ENCODE measurements at regions not wholly inside any gene's neighbourhood (a gene's known extent, or its start where the extent isn't known, plus 50 kb on each side); places are given as distances from the start of the nearest gene placed in this dataset.
A peak's percentile ranks its signal among the peaks of the same experiment; 100 is the strongest.

- dilution Hi-C loops (cut with MboI; ENCODE audit: extremely low pct_ligation_motif_present, low sequenced_read_pairs), result no loop called here
- no peak overlapping the region for H3K27ac ChIP-seq (ENCODE audit: control insufficient read depth, insufficient read depth, low read length)
- FAIRE-seq (no peak), DNase-seq (ENCODE audit: low read depth, low spot score) (no peak)
- no peaks in the 10 kb centered on the region for H3K36me3 ChIP-seq (ENCODE audit: control insufficient read depth in 2 of 2, extremely low read depth in 1 of 2, insufficient read depth in 2 of 2, low read length in 2 of 2)
- H3K79me2 ChIP-seq (ENCODE audit: control insufficient read depth, insufficient read depth, low read length), result no peaks in the 10 kb centered on the region
- H3K9ac ChIP-seq (ENCODE audit: control insufficient read depth, extremely low read depth, insufficient read depth, low read length), result no peak overlapping the region
- H3K4me1 ChIP-seq (ENCODE audit: control insufficient read depth, extremely low read depth, insufficient read depth, low read length), result peaks cover 32% of the 10 kb centered on the region
- no peak for TF ChIP-seq CTCF (optimal IDR thresholded peaks at IDR 0.05 in 1 of 3, IDR thresholded peaks at IDR 0.05 in 1 of 3, conservative IDR thresholded peaks at IDR 0.05 in 1 of 3; ENCODE audit: extremely low read depth in 1 of 3, insufficient read depth in 2 of 3, low read length in 3 of 3)
- no peak for TF ChIP-seq EZH2 (IDR thresholded peaks at IDR 0.05; ENCODE audit: low read length)
- peak overlapping the region; percentile 65 for H3K4me2 ChIP-seq (ENCODE audit: control insufficient read depth, extremely low read depth, insufficient read depth, low read depth, low read length)
- no peaks in the 10 kb centered on the region for H4K20me1 ChIP-seq (ENCODE audit: control insufficient read depth, extremely low read depth, insufficient read depth, low read length)
- H2AFZ ChIP-seq (ENCODE audit: control insufficient read depth, low read length), result peak overlapping the region; percentile 94
- no peaks in the 10 kb centered on the region for H3K9me1 ChIP-seq (ENCODE audit: control insufficient read depth, extremely low read depth, insufficient read depth, low read length)
- no peaks in the 10 kb centered on the region for H3K9me3 ChIP-seq (ENCODE audit: control insufficient read depth, low read depth, low read length)
- no peak overlapping the region for H3K4me3 ChIP-seq (ENCODE audit: control insufficient read depth in 2 of 3, extremely low read depth in 1 of 3, insufficient read depth in 2 of 3, low read depth in 1 of 3, low read length in 3 of 3)
- H3K27me3 ChIP-seq (ENCODE audit: control insufficient read depth, extremely low read depth, insufficient read depth, low read length), result no peaks in the 10 kb centered on the region
Measured at GRCh38 chr2:48105848-48106247, 199.6 kb upstream of the FBXO11 start.

GRCh38 chr2:48107326-48107925 is 201.1 kb upstream of the FBXO11 start:
- Histone ChIP-seq H3K79me2 (ENCODE audit: control insufficient read depth, insufficient read depth, low read length) (no peaks in the 10 kb centered on the region), H4K20me1 (ENCODE audit: control insufficient read depth, extremely low read depth, insufficient read depth, low read length) (no peaks in the 10 kb centered on the region), H2AFZ (ENCODE audit: control insufficient read depth, low read length) (peak overlapping the region; percentile 30), H3K36me3 (ENCODE audit: control insufficient read depth in 2 of 2, extremely low read depth in 1 of 2, insufficient read depth in 2 of 2, low read length in 2 of 2) (no peaks in the 10 kb centered on the region), H3K4me3 (ENCODE audit: control insufficient read depth in 2 of 3, extremely low read depth in 1 of 3, insufficient read depth in 2 of 3, low read depth in 1 of 3, low read length in 3 of 3) (peak overlapping the region in 2 of 3 experiments; percentile 22 to 27), H3K4me2 (ENCODE audit: control insufficient read depth, extremely low read depth, insufficient read depth, low read depth, low read length) (peak overlapping the region; percentile 79), H3K9me3 (ENCODE audit: control insufficient read depth, low read depth, low read length) (no peaks in the 10 kb centered on the region), H3K9me1 (ENCODE audit: control insufficient read depth, extremely low read depth, insufficient read depth, low read length) (no peaks in the 10 kb centered on the region), H3K4me1 (ENCODE audit: control insufficient read depth, extremely low read depth, insufficient read depth, low read length) (peaks cover 40% of the 10 kb centered on the region), H3K9ac (ENCODE audit: control insufficient read depth, extremely low read depth, insufficient read depth, low read length) (peak overlapping the region; percentile 68), H3K27me3 (ENCODE audit: control insufficient read depth, extremely low read depth, insufficient read depth, low read length) (no peaks in the 10 kb centered on the region), H3K27ac (ENCODE audit: control insufficient read depth, insufficient read depth, low read length) (peak overlapping the region; percentile 84)
- peak; percentile 84 for DNase-seq (ENCODE audit: low read depth, low spot score)
- dilution Hi-C loops (cut with MboI; ENCODE audit: extremely low pct_ligation_motif_present, low sequenced_read_pairs), result no loop called here
- FAIRE-seq, result peak; percentile 83
- peak in 1 of 3 experiments; percentile 15 for TF ChIP-seq CTCF (optimal IDR thresholded peaks at IDR 0.05 in 1 of 3, IDR thresholded peaks at IDR 0.05 in 1 of 3, conservative IDR thresholded peaks at IDR 0.05 in 1 of 3; ENCODE audit: extremely low read depth in 1 of 3, insufficient read depth in 2 of 3, low read length in 3 of 3)
- no peak for TF ChIP-seq EZH2 (IDR thresholded peaks at IDR 0.05; ENCODE audit: low read length)
